ENCODE measurements at regions not wholly inside any gene's neighbourhood (a gene's known extent, or its start where the extent isn't known, plus 50 kb on each side); places are given as distances from the start of the nearest gene placed in this dataset.

DNA sequence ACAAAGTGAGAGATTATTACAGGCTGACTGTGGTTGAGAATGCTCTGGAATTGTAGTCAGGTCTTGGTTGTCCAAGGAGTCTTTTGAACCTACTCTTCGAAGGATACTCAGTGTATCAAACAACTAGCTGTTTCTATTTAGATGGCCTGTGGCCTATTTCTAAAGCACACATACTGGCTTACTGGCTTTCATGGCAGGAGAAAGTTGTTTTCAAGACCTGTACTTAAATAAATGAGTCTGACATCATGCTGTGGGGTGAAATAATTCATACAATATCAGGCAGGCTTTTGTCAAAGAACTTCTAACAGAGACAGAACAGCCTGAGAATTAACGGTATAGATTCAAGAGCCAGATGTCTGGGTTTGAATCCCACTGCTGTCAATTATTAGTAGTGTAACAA is 316.7 kb upstream of the SEMA6D start:
- TF ChIP-seq, protein P1, sequence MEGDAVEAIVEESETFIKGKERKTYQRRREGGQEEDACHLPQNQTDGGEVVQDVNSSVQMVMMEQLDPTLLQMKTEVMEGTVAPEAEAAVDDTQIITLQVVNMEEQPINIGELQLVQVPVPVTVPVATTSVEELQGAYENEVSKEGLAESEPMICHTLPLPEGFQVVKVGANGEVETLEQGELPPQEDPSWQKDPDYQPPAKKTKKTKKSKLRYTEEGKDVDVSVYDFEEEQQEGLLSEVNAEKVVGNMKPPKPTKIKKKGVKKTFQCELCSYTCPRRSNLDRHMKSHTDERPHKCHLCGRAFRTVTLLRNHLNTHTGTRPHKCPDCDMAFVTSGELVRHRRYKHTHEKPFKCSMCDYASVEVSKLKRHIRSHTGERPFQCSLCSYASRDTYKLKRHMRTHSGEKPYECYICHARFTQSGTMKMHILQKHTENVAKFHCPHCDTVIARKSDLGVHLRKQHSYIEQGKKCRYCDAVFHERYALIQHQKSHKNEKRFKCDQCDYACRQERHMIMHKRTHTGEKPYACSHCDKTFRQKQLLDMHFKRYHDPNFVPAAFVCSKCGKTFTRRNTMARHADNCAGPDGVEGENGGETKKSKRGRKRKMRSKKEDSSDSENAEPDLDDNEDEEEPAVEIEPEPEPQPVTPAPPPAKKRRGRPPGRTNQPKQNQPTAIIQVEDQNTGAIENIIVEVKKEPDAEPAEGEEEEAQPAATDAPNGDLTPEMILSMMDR (IDR thresholded peaks at IDR 0.05), result no peak
- TF ChIP-seq POLR2A (IDR thresholded peaks at IDR 0.05), result no peak

Measured in uterus (tissue), 2 donors.